Omental fat pad (tissue), 3 donors: ENCODE measurements at regions not wholly inside any gene's neighbourhood (a gene's known extent, or its start where the extent isn't known, plus 50 kb on each side); places are given as distances from the start of the nearest gene placed in this dataset.

Source experiments
- ATAC-seq: fragments of 150-250 bp; one replicate; pipeline ENCODE4 v1.9.1; 2016; ENCODE audit warnings: mild to moderate bottlenecking, moderate library complexity; ENCODE audit not compliant: low FRiP score
- DNase-seq: peaks from one replicate; pipeline ENCODE4 v3.0.0-alpha.2; 2019; ENCODE audit warnings: low spot score
- TF ChIP-seq, protein P1 (sequence below), 3 donors: fragments of 450-650 bp; IDR thresholded peaks; one replicate each; pipeline ENCODE4 v1.5.1; 2016 to 2017; ENCODE audit warnings: antibody characterized with exemption in 3 of 3, mild to moderate bottlenecking in 3 of 3, moderate library complexity in 2 of 3

DNA sequence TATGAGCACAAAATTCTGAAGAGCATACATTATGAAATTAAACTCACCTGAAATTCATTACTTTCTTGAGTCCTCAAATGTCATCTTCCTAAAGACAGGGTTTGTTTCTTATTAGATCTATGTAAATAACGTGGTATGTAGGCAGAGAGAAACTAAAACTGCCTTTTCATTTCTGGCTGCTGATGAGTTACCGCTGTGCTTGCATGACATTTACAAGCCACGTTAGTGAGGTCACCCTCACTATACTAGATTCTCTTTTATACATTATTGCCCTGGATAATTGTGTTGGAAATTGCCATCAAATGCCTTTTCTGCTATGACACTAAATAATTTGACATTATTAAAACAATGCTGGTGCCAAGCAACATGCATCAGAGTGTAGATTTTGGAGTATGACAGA, 748.3 kb upstream of the ANO3 start:
- no peak for ATAC-seq
- TF ChIP-seq, protein P1, sequence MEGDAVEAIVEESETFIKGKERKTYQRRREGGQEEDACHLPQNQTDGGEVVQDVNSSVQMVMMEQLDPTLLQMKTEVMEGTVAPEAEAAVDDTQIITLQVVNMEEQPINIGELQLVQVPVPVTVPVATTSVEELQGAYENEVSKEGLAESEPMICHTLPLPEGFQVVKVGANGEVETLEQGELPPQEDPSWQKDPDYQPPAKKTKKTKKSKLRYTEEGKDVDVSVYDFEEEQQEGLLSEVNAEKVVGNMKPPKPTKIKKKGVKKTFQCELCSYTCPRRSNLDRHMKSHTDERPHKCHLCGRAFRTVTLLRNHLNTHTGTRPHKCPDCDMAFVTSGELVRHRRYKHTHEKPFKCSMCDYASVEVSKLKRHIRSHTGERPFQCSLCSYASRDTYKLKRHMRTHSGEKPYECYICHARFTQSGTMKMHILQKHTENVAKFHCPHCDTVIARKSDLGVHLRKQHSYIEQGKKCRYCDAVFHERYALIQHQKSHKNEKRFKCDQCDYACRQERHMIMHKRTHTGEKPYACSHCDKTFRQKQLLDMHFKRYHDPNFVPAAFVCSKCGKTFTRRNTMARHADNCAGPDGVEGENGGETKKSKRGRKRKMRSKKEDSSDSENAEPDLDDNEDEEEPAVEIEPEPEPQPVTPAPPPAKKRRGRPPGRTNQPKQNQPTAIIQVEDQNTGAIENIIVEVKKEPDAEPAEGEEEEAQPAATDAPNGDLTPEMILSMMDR (IDR thresholded peaks at IDR 0.05), result no peak
- no peak for DNase-seq

DNA sequence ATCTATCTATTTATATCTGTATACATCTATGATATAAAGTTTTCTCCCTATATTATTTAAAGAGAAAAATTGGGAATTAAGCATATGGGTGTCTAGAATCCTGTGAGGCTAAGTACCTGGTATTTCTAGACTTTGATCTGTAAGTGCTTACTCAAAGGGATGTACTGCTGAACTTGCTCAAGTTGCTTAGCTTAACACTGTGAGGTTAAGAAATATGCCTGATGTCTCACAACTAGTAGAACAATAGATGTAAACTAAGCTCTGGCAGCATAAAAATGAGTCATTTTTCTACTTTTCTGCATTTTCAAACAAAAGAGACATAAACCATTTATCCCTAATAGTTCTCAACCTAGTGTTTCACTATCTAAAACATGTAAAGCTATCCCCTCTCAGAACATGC, 744.4 kb upstream of the ANO3 start:
- DNase-seq (no peak), ATAC-seq (no peak)

DNA sequence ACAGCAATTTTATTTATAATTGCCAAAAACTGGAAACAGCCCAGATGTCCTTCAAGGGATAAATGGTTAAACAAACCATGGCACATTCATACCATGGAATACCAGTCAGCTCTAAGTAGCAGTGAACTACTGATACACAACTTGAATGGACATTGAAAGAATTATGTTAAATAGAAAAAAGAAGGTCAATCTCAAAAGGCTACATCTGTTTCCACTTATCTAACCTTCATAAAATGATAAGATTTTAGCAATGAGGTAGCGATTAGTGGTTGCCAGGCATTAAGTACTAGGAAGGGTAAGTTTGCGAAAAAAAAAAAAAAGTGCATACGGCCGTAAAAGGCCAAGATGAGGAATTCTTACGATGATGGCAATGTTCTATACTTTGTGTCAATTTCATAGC, 738.7 kb upstream of the ANO3 start:
- DNase-seq (no peak), ATAC-seq (no peak)
- TF ChIP-seq, protein P1 (IDR thresholded peaks at IDR 0.05), result no peak

More for the DNA sequence above, 744.4 kb upstream of the ANO3 start:
- TF ChIP-seq, protein P1 (IDR thresholded peaks at IDR 0.05), result no peak

DNA sequence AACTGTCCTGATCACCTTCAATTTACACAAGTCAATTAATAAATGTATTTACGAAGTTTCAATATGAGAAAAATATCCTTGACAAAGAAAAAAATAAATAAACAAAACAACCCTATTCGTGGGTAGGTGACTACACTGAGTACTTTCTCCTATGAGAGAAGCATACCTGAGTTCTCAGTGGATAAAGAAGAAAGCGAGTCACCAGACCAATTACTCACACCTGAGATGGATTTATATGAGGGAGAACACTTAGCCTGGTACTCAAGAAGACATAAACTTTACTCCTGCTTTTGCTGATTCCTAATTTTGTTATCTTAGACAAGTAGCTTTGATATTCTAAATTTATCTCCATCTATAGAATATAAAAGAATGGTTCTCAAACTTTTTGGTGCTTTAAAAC, 735.2 kb upstream of the ANO3 start:
- no peak for ATAC-seq
- TF ChIP-seq, protein P1 (IDR thresholded peaks at IDR 0.05), result no peak
- no peak for DNase-seq

DNA sequence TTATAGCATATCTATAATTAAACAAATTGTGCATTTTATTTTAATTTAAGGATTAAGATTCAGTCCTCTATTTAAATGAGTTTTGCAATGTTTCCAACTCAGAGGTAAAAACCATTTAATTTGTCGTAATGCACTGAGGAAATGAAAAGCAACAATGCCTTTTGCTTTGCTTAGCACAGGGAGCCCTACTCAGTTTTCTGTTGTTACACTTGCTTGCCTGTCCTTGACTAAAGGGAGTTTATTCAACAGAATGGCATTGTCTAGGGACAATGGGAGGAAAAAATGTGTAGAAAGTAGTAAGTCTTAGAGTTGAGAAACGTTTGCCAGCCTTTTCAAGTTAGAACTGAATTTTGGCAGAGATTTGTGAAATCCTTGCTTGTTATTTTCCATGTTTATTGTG, 734.2 kb upstream of the ANO3 start:
- DNase-seq, result no peak

DNA sequence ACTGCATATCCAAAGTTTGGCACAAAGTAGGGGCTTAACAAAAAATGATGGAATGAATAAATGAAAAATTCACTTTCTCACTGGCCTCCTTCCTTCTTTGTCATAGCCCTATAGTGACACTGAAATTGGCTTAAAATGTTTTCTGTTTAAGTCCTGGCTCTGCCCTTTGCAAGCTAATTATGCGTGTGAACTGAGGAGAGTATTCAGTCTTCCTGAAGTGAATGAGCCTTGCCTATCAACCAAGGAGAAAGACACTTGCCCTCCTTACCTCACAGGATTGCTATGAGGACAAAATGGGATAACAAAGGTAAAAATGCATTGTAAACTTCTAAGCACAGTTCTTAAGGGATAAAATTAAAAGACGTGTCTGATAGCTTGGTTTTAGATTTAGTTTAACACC, 729.8 kb upstream of the ANO3 start:
- ATAC-seq, result no peak
- TF ChIP-seq, protein P1 (IDR thresholded peaks at IDR 0.05), result no peak

More for the DNA sequence above, 734.2 kb upstream of the ANO3 start:
- ATAC-seq, result no peak
- TF ChIP-seq, protein P1 (IDR thresholded peaks at IDR 0.05), result no peak

DNA sequence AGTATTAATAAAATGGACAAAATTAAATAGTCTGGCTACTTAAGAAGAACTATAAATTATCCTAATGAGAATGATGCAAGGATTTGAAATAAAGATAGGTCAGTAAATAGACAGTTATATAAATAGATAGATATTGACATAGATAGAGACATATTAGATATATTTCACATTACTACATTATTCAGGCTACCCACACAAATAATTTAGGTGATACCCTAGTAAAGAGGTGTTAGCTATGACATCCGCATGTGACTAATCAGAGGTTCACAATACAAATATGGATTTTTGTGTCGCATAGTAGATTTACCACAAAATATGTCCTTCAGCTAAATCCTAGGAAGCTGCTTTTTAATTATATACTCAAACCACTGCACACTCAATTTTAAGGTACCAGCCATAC, 729.0 kb upstream of the ANO3 start:
- DNase-seq (no peak), ATAC-seq (no peak)
- TF ChIP-seq, protein P1 (IDR thresholded peaks at IDR 0.05), result no peak

More for the DNA sequence above, 729.8 kb upstream of the ANO3 start:
- no peak for DNase-seq
